Globus pallidus (tissue), 1 donor: ENCODE measurements at regions not wholly inside any gene's neighbourhood (a gene's known extent, or its start where the extent isn't known, plus 50 kb on each side); places are given as distances from the start of the nearest gene placed in this dataset.
"Not testable (repeated sequence)": the region's sequence is repeated elsewhere in the genome, so short reads cannot be mapped to it uniquely, and the experiment has no call there.

Experiments used
- DNase-seq: peaks from one replicate; pipeline ENCODE4 v3.0.0-alpha.2; 2015; ENCODE audit warnings: low spot score

DNA sequence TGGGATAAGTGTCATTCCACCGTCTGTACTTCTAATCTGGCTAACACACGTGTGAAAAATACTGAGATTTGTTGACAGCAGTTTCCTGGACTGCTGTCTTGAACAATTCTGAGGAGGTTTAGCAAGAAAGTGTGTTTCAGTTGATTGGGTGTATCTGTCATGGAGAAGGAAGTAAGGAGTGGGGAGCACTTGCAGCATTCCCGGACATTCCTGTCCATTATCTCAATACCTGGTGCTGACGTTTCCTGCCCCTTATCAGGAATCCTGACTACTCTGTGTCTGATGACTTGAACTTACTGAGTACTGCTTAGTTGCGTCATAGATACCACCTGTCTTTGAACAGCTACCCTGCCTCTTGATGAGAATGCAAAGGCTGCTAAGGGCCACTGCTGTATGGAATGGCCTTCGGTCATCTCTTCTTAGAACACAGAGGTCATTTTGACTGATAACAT is 72.0 kb upstream of the VKORC1L1 start:
- DNase-seq: no peak

DNA sequence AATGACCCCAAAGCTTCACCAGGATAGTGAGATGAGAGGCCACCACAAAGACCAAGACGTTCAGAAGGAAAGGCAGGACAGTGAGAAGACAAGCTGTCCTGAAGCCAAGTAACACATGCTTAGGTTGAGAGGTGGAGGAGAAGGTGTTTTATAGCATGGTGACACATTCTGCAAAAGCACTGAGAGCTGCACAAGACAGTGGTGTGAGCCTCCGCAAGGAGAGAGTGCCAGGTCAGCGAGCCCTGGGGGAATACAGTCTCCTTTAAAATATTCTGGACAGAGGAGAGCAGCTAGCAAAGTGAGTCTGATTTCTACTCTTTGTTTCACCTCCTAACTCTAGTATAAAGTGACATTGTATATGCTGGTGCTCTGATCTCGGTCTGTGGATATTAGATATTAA is 68.0 kb upstream of the VKORC1L1 start:
- DNase-seq: no peak

DNA sequence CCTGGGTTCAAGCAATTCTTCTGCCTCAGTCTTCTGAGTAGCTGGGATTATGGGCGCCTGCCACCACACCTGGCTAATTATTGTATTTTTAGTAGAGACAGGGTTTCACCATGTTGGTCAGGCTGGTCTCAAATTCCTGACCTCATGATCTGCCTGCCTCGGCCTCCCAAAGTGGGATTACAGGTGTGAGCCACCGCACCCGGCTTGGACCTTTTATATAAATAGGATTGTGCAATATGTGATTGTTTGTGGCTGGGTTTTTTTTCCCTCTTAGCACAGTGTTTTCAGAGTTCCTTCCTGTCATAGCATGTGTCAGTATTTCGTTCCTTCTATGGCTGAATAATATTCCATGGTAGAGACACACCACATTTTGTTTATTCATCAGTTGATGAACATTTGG is 65.8 kb upstream of the VKORC1L1 start:
- DNase-seq: not testable (repeated sequence)

DNA sequence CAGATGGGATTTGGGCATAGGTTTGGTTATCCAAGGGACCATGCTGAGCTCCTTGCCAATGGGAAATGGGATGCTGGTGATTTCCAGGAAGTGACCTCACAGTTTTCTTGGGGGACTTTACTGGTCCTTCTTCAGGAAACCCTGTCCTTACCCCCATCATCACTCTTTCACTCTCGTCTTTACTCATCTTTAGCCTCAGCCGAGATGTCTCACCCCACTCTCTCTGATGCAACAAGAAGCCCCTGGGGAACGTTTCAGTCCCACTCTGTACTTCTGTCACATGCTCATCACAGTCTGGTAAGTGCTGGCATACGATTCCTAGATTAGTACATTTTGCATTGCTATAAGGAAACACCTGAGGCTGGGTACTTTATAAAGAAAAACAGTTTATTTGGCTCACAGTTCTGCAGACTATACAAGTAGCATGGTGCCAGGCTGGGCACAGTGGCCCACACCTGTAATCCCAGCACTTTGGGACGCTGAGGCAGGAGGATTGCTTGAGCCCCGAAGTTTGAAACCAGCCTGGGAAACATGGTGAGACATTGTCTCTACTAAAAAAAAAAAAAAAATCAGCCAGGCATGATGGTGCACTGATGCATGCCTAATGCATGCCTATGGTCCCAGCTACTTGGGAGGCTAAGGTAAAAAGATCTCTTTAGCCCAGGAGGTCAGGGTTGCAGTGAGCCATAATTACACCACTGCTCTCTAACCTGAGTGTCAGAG is 63.5 kb upstream of the VKORC1L1 start:
- no peak for DNase-seq

DNA sequence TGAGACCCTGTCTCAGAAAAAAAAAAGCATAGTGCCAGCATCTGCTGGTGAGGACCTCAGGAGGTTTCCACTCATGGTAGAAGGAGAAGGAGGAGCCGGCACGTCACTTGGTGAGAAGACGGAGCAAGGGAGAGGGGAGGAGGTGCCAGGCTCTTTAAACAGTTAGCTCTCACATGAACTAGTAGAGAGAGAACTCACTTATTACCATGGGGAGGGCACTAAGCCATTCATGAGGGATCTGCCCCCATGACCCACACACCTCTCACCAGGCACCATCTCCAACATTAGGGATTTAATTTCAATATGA is 62.9 kb upstream of the VKORC1L1 start:
- DNase-seq: no peak

DNA sequence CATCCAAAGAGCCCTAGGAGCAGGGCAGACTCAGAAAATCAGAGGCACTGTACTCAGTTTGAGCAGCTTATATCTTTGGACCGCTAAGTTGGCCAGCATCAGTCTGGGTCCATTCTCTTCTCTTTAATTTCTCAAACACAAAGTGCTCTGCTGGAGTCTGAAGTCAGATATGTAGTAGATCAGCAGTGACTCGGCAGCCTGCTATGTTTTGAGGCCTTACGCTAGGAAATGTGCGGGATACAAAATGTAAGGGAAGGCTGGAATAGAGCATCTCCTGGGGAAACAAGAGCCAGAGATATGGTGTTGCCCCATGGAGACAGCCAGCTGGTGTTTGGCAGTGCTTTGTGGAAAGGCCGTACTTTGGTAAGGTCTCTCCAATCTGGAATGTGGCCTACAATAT is 60.6 kb upstream of the VKORC1L1 start:
- no peak for DNase-seq

DNA sequence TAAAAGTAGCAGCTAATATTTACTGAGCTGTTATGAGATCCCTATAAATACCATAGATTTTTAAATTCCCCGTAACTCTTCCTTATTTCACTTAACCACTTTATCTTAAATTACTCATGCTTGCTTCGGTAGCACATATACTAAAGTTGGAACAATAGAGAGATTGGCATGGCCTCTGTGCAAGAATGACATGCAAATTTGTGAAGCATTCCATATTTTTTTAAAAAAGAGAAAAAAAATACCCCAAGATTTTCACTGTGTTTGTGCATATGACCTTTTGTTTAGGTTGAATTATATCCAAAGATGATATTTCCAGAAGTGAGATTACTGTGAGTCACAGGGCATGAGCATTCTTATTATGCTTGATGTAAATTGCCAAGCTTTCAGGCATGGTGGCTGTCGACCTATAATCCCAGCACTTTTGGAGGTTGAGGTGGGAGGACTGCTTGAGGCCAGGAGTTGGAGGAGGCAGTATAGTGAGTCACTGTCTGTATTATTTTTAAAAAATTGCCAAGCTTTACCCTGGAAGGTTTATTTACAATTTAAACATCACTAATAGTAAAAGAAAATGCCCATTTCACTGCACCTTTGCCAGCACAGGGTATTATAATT is 58.2 kb upstream of the VKORC1L1 start:
- DNase-seq: not testable (repeated sequence)

DNA sequence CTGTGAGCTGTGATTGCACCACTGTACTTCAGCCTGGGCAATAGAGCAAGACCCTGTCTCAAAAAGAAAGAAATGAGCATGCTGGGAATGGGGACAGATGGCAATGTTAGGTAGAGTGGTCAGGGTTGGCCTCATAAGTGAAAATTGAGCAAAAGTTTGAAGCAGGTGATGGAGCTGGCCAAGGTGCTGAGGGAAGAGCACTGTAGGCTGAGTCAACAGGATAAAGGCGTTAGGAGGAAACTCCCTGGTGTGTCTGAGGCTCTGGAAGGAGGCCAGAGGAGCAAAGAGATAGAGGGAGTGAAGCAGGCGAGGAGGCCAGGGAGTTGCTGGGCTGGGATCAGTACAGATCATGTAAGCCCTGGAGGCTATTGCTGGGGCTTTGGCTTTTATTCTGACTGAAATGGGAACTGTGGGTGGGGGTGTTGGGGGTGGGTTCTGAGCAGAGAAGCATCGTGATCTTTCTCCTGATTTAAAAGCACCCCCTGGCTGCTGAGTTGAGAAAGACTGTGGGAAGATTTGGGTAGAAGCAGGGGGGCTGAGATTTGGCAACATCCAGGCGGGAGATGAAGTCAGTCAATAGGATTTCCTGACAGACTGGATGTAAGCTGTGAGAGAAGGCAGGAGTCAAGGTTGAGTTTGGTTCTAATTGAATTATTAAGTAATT is 52.5 kb upstream of the VKORC1L1 start:
- no peak for DNase-seq
